SK-MEL-5 (cell line): ENCODE measurements at regions not wholly inside any gene's neighbourhood (a gene's known extent, or its start where the extent isn't known, plus 50 kb on each side); places are given as distances from the start of the nearest gene placed in this dataset.
A peak's percentile ranks its signal among the peaks of the same experiment; 100 is the strongest.
"Not testable (repeated sequence)": the region's sequence is repeated elsewhere in the genome, so short reads cannot be mapped to it uniquely, and the experiment has no call there.

ENCODE experiments used
- DNase-seq: peaks from one replicate; pipeline ENCODE4 v3.0.0-alpha.2; 2016; ENCODE audit warnings: low read depth, low spot score
- in situ Hi-C: cut with HindIII; loops from 2 replicates; pipeline ENCODE4 v1.10.0; 2016; ENCODE audit warnings: low sequenced_read_pairs, high pct_unique_total_duplicates, low pct_unique_long_range_greater_than_20kb

DNA sequence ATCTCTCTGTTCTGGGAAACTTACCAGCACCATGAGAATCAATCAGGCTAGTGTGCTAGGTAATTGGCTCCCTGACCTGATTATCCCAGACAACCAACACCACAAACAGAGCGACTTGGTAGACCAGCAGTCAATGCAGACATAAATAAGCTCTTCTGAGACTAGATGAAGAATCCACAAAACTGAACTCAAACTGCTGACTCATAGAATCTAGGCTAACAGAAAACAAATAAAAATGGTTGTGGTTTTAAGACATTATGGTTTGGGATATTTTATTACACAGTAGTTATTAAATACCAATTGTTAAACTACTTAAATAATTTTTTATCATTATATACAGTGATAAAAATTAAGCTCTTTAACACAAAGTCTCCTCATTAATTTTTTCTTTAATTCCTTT, 535.7 kb downstream of the COL11A1 start:
- in situ Hi-C loops: no loop called here
- no peak for DNase-seq

DNA sequence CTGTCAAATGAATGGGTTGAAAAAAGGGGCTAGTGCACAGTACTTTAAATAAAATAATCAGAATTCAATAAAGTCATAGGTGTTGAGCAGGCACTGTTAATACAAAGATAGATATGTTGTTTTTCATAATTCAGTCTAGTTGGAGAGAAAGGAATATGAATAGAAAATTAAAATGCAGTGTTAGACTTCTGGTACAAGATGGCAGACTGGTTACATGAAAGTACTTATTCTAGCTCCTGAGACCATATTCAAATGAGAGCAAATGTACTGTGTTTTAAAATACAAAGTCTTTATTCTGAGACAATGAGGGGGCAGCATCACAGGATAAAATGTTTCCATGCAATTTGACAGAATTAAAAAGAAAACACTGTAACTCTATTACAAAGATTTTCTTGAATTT, 542.1 kb downstream of the COL11A1 start:
- in situ Hi-C loops: no loop called here
- DNase-seq: peak; percentile 4

DNA sequence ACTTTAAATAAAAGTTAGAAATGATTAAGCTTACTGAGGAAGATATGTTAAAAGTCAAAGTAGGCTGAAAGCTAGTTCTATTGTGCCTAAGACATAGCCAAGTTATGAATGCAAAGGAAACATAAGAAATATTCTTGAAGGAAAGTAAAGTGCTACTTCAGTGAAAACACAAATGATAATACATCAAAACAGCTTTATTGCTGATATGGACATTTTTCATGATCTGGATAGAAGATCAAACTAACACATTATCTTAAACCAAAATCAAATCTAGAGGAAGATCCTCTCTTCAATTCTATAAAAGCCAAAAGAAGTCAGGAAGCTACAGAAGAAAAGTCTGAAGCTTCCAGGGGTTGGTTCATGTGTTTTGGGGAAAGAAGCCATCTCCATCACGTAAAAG, 545.9 kb downstream of the COL11A1 start:
- DNase-seq: no peak
- in situ Hi-C loops: no loop called here

DNA sequence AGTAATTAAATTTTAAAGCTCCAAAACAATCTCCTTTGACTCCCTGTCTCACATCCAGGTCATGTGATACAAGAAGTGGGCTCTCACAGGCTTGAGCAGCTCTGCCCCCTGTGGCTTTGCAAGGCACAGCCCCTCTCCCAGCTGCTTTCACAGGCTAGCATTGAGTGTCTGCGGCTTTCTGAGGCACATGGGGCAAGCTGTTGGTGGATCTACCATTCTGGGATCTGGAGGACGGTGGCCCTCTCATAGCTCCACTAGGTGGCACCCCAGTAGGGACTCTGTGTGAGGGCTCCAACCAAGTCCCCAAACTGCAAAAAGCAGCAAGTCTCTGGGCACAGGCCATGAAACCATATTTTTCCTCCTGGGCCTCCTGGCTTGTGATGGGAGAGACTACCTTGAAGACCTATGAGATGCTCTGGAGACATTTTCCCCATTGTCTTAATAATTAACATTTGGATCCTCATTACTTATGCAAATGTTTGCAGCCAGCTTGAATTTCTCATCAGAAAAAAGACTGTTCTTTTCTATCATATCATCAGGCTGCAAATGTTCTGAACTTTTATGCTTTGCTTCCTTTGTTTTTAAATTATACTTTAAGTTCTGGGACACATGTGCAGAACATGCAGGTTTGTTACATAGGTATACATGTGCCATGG, 554.1 kb upstream of the OLFM3 start:
- DNase-seq: peak; percentile 75
- in situ Hi-C loops: no loop called here

DNA sequence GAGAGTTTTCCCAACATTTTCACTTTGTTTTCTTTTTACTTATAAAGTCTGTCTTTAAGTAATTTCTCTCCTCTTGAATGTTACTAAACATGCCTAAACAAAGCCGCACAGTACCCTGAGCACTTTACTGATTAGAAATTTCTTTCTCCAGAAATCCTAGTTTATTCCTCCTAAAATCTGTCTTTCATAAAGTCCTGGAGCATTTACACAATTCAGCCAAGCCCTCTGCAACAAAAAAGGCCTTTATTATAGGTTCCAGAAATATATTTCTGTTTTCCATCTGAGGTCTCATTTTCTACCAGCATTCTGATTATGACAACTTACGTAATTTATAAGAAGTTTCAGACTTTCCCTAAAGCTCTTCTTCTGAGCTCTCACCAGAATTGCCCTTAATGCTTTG, 549.5 kb upstream of the OLFM3 start:
- in situ Hi-C loops: no loop called here
- no peak for DNase-seq

DNA sequence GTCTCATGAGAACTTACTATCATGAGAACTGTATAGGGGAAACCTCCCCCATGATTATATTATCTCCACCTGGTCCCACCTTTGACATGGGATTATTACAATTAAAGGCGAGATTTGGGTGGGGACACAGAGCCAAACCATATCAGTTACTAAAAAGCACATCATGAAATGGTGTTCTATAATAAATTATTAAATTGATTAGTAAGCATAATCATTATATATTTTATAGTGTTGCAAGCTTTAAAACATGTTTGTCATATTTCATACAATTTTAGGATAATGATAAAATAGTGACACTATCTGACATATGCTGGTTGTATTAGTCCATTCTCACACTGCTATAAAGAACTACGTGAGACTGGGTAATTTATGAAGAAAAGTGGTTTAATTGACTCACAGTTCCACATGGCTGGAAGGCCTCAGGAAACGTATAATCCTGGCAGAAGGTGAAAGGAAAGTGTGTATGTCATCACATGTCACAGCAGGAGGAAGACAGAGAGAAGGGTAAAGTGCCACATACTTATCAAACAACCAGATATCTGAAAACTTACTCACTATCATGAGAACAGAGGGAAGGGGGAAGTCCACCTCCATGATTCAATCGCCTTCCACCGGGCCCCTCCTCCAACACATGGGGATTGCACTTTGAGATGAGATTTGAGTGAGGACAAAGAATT, 539.2 kb upstream of the OLFM3 start:
- no peak for DNase-seq
- in situ Hi-C loops: no loop called here

DNA sequence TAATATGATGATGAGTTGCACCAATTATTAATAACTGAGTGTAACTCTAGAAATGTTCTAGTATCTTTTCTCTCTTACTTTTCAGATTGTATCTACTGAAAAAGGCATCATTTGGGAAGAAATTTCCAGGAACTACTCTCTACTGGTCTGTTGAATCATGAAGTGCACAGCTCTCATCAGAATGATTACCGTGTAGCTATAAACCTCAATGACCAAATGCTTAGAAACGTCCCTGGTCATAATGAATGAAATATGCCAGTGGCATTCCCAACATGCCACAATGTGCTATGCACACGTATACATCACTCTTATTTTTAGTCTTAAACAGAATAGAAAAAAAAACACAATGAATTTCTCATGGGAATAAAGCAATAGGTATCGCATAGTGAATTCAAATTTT, 534.3 kb upstream of the OLFM3 start:
- in situ Hi-C loops: no loop called here
- no peak for DNase-seq

DNA sequence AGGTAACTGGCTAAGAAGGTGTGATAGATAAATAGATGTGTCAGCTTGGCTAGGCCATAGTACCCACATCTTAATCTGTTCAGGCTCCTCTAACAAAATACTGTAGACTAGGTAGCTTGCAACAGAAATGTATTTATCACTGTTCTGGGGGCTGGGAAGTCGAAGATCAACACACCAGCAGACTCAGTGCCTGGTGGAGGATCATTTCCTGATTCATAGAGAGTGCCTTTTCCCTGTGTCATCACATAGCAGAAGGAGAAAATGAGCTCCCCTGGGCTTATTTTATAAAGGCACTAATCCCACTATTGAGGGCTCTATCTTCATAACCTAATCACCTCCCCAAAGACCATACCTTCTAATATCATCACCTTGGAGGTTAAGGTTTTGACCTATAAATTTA, 532.7 kb upstream of the OLFM3 start:
- in situ Hi-C loops: no loop called here
- no peak for DNase-seq

DNA sequence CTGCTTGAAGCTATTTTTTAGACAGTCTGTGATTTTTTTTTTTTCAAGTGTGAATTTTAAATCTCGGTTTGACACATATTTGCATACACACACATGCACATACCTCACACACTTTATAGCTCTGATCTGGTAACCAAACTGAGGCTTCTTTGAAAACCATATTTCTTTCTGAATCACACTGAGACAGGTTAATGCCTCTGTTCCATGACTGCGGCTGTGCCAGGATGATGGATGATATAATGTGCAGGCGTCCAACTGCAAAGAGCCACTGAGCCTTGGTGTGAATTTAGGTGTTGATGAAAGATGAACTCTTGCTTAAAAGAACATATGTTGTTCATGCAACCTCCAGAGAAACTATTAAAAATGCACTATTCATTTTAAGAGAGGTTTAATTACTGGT, 504.0 kb upstream of the OLFM3 start:
- in situ Hi-C loops: no loop called here
- DNase-seq: no peak

DNA sequence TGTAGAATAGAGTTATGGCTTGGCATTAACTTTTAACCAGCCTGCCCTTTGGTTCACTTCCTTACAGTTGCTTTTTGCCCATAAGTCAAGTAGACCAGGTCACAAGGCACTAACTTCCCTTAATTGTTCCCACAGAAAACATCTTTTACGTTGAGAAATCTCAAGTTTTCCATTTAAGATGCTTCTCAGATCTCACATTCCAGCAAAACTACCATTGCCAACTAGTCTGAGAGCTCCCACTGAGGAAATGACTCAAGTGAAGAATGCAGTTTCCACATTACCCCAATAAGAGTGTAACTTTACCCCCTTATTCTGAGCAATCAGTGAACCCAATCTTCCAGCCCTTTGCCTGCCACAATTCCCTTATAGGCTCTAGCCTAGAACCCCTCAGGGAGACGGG, 502.2 kb upstream of the OLFM3 start:
- in situ Hi-C loops: no loop called here
- DNase-seq: no peak

DNA sequence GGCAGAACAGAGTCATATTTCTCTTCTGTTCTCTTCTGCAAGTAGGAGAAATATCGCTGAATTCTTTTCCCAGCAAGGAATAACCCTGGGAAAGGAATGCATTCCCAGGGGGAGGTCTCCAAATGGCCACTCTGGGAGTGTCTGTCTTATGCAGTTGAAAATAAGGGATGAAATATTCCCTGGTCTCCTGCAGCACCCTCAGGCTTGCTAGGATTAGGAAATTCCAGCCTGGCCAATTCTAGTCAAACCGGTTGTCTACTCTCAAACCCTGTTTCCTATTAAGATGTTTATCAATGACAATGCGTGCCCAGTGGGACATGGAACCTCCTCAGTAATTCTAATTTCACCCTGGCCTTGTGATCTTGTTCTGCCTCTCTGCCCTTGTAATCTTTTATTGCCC, 501.1 kb upstream of the OLFM3 start:
- in situ Hi-C loops, DNase-seq: not testable (repeated sequence)

DNA sequence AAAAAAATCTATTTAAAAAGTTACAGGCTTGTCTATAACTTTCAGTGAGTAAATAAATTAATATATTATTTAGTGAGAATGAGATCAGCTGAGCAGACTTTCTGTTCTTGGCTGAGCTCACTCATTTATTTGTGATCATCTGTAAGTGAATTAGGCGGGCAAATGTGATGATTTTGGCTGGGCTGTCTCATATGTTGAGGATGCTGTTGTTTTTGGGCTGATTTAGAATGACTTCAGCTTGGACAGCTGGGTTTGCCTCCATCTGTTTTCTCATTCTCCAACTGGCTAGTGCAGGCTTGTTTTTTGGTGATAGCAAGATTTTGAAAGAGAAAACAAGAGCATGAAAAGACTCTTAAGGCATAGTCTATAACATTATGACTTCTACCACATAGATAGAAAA, 475.8 kb upstream of the OLFM3 start:
- no peak for DNase-seq
- in situ Hi-C loops: no loop called here

DNA sequence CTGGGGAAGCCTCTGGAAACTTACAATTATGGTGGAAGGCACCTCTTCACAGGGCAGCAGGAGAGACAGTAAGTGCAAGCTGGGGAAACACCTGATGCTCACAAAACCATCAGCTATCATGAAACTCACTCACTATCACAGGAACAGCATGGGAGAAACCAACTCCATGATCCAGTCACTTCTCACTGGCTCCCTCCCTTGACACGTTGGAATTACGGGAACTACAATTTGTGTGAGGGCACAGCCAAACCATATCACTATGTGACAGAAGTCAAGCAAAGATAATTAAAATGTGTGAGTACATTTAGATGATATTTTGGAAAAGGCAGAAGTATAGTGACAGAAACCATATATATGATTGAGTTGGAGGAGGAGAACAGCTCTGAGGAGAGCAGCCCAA, 474.0 kb upstream of the OLFM3 start:
- in situ Hi-C loops: no loop called here
- no peak for DNase-seq

DNA sequence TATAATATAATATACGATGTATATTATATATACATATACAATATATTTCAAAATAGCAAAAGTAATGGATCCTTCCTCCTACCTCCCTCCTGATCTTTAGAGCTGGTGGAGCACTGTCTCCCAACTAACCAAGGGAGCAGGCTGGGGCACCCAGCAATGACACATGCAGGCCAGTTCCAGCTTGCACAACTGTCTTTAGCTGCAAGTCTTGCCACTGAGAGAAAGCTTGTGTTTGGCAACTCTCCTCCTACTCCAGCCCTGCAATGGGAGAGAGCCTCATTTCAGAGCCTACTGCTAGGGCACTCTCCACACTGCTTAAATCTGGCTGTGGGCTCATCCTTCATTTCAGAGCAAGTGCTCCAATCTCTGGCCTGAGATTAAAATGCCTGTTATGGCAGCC, 469.8 kb upstream of the OLFM3 start:
- no peak for DNase-seq
- in situ Hi-C loops: no loop called here

DNA sequence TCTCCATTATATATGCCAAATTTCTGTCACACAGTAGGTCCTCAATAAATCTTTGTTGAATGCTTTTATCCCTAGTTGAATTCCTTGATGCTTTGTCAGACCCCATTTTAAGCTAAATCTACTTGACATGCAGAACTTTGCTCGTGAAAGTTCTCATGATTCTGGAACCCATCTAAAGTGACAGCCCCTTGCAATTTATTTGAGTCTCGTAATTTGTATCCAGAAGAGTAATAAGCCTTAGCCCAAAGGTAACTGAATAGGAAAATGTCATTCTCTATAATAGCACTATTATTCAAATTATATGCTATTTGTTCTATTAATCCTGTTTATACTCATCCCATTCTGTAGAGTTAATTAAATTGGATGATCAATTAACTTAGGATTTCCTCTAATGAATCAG, 466.6 kb upstream of the OLFM3 start:
- DNase-seq: no peak
- in situ Hi-C loops: no loop called here

DNA sequence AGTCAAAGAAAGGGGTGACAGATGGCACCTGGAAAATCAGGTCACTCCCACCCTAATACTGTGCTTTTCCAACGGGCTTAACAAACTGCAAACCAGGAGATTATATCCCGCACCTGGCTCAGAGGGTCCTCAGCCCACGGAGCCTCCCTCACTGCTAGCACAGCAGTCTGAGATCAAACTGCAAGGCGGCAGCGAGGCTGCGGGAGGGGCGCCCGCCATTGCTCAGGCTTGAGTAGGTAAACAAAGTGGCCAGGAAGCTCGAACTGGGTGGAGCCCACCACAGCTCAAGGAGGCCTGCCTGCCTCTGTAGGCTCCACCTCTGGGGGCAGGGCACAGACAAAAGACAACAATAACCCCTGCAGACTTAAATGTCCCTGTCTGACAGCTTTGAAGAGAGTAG, 445.6 kb upstream of the OLFM3 start:
- not testable (repeated sequence) for DNase-seq

DNA sequence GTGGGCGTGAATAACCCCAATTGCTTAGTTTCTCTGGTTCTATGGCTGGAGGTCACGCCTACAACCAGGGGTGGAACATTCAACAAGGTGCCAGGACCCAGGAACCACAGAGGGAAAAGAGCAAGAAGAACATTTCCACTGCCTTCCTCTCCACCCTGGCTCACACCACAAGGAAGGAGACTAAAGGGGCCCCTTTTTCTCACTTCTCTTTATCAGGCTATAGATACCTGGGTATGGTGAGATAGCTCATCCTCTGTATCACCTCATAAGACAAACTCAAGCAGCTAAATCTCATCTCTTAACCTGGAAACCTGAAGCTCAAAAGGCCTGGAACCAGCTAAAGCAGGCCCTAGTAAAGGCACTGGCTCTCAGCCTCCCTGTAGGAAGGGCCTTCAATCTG, 438.8 kb upstream of the OLFM3 start:
- no peak for DNase-seq
- in situ Hi-C loops: no loop called here

More for the DNA sequence above, 445.6 kb upstream of the OLFM3 start:
- in situ Hi-C loops: not testable (repeated sequence)

DNA sequence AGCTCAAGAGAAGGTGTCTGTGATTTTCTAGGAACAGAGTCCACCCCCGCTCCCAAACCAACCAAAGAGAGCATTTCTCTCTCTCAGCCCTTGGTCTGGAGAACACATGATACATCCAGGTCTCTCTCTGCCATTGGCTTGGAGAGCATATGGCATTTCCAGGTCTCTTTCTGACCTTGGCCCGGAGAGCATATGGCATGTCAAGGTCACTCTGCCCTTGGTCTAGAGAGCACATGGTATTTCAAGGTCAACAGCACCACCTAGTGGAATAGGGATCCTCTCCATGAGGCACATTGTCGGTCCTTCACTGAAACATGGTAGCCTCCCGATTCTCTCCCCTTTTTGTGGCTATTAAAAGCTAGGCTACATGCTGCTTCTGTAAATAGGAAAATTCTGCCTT, 437.7 kb upstream of the OLFM3 start:
- in situ Hi-C loops: no loop called here
- DNase-seq: peak; percentile 84

DNA sequence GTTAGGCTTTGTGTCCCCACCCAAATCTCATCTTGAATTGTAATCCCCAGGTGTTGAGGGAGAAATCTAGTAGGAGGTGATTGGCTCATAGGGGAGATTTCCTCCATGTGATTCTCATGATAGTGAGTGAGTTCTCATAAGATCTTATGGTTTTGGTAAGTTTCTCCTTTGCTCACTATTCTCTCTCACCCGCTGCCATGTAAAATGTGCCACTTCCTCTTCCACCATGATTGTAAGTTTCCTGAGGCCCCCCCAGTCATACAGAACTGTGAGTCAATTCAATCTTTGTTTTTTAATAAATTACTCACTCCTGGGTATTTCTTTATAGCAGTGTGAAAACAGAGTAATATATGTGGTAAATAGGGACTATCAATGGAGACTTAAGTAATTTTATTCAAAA, 434.5 kb upstream of the OLFM3 start:
- in situ Hi-C loops: no loop called here

DNA sequence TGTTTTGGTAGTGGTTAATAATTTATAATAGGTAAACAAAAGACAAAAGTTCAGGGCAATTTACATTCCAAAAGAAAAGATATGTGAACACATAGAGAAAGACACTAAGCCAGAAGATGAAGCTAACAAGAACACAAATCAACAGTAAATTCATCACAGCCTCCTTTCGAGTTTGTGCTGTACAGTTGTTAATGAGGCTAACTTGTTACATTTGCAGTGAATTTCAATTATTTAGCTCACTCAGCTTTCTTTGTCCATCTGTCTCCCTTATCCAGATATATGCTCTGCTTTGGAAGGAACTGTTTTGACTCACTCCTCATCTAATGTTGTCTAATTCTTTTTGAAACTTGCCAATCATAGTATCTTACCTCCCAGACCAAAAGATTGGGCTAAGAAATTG, 423.3 kb upstream of the OLFM3 start:
- in situ Hi-C loops: no loop called here
- DNase-seq: no peak

More for the DNA sequence above, 434.5 kb upstream of the OLFM3 start:
- DNase-seq: no peak
